ENCODE measurements at regions not wholly inside any gene's neighbourhood (a gene's known extent, or its start where the extent isn't known, plus 50 kb on each side); places are given as distances from the start of the nearest gene placed in this dataset.

- no peak for TF ChIP-seq EZH2 (IDR thresholded peaks at IDR 0.05; ENCODE audit: low read length, unreplicated experiment)
- TF ChIP-seq CTCF (conservative IDR thresholded peaks at IDR 0.05; ENCODE audit: low read depth, low read length), result no peak
- TF ChIP-seq EZH2phosphoT487 (IDR thresholded peaks at IDR 0.05; ENCODE audit: borderline replicate concordance, low read length), result no peak
- Histone ChIP-seq H3K4me2 (ENCODE audit: low read length) (no peak overlapping the region), H3F3A (ENCODE audit: low read length, unreplicated experiment) (no peaks in the 10 kb centered on the region), H2AFZ (ENCODE audit: low read length) (no peak overlapping the region), H3K9me2 (replicated peaks; ENCODE audit: low read length) (no peaks in the 10 kb centered on the region), H4K20me1 (ENCODE audit: low read length) (no peaks in the 10 kb centered on the region), H3K4me1 (ENCODE audit: insufficient read depth, low read length) (no peaks in the 10 kb centered on the region), H3K4me3 (ENCODE audit: low read length) (no peak overlapping the region), H3K27ac (ENCODE audit: low read length) (no peak overlapping the region), H3K9ac (ENCODE audit: low read length) (no peak overlapping the region), H3K27me3 (ENCODE audit: low read length) (no peaks in the 10 kb centered on the region), H3K36me3 (ENCODE audit: low read depth, low read length) (no peaks in the 10 kb centered on the region), H3K79me2 (ENCODE audit: low read length) (no peaks in the 10 kb centered on the region), H3K9me3 (ENCODE audit: low read length) (no peaks in the 10 kb centered on the region)
- ChIA-PET CTCF (no interaction called here), POLR2A (ENCODE audit: unreplicated experiment) (no interaction called here)
- ATAC-seq (no peak), DNase-seq (no peak)
- BruUV-seq (replicated peaks), result no TSS peak
- intact Hi-C loops (cut with micrococcal nuclease), result no loop called here
Observed at GRCh38 chr9:103210607-103211006, 215.5 kb downstream of the CYLC2 start.

DNA sequence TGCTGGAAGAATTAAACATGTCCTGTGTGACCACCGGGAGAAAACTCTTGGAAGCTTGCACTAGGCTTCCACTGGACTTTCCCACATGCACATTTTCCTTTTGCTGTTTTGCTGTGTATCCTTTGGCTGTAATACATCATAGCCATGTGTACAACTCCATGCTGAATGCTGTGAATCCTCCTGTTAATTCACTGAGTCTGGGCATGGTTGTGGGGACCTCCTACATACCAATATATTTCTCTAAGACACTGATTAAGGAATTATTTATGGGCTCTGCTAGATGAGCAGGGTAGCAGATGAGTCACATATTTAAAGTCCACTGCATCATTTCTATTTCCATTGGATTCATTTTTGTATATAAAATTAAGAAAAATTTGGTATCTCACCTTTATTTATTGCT is 220.1 kb downstream of the CYLC2 start:
- intact Hi-C loops (cut with micrococcal nuclease), result no loop called here
- H3F3A ChIP-seq (ENCODE audit: low read length, unreplicated experiment), result no peaks in the 10 kb centered on the region
- no peaks in the 10 kb centered on the region for H3K79me2 ChIP-seq (ENCODE audit: low read length)
- TF ChIP-seq EZH2phosphoT487 (IDR thresholded peaks at IDR 0.05; ENCODE audit: borderline replicate concordance, low read length) (no peak), CTCF (conservative IDR thresholded peaks at IDR 0.05; ENCODE audit: low read depth, low read length) (no peak), EZH2 (IDR thresholded peaks at IDR 0.05; ENCODE audit: low read length, unreplicated experiment) (no peak)
- H3K36me3 ChIP-seq (ENCODE audit: low read depth, low read length), result no peaks in the 10 kb centered on the region
- H3K9me2 ChIP-seq (replicated peaks; ENCODE audit: low read length), result no peaks in the 10 kb centered on the region
- no peak overlapping the region for H3K27ac ChIP-seq (ENCODE audit: low read length)
- BruUV-seq (replicated peaks), result no TSS peak
- no peak overlapping the region for H3K9ac ChIP-seq (ENCODE audit: low read length)
- no peak overlapping the region for H3K4me2 ChIP-seq (ENCODE audit: low read length)
- no peaks in the 10 kb centered on the region for H4K20me1 ChIP-seq (ENCODE audit: low read length)
- no peak overlapping the region for H2AFZ ChIP-seq (ENCODE audit: low read length)
- ATAC-seq (no peak), DNase-seq (no peak)
- no peaks in the 10 kb centered on the region for H3K27me3 ChIP-seq (ENCODE audit: low read length)
- POLR2A ChIA-PET (ENCODE audit: unreplicated experiment), result no interaction called here
- H3K4me3 ChIP-seq (ENCODE audit: low read length), result no peak overlapping the region
- CTCF ChIA-PET, result no interaction called here
- H3K4me1 ChIP-seq (ENCODE audit: insufficient read depth, low read length), result no peaks in the 10 kb centered on the region
- H3K9me3 ChIP-seq (ENCODE audit: low read length), result no peaks in the 10 kb centered on the region

GRCh38 chr9:103225702-103226646 is 230.8 kb downstream of the CYLC2 start:
- BruUV-seq (replicated peaks), result no TSS peak
- Histone ChIP-seq H3K9me2 (replicated peaks; ENCODE audit: low read length) (no peaks in the 10 kb centered on the region), H3F3A (ENCODE audit: low read length, unreplicated experiment) (no peaks in the 10 kb centered on the region), H4K20me1 (ENCODE audit: low read length) (no peaks in the 10 kb centered on the region), H3K9me3 (ENCODE audit: low read length) (no peaks in the 10 kb centered on the region), H3K9ac (ENCODE audit: low read length) (no peak overlapping the region), H3K27ac (ENCODE audit: low read length) (no peak overlapping the region), H3K36me3 (ENCODE audit: low read depth, low read length) (no peaks in the 10 kb centered on the region), H3K4me3 (ENCODE audit: low read length) (no peak overlapping the region), H3K27me3 (ENCODE audit: low read length) (no peaks in the 10 kb centered on the region), H3K4me2 (ENCODE audit: low read length) (no peak overlapping the region), H3K79me2 (ENCODE audit: low read length) (no peaks in the 10 kb centered on the region), H2AFZ (ENCODE audit: low read length) (no peak overlapping the region), H3K4me1 (ENCODE audit: insufficient read depth, low read length) (no peaks in the 10 kb centered on the region)
- POLR2A ChIA-PET (ENCODE audit: unreplicated experiment), result no interaction called here
- CTCF ChIA-PET, result no interaction called here
- ATAC-seq (no peak), DNase-seq (no peak)
- intact Hi-C loops (cut with micrococcal nuclease), result no loop called here
- TF ChIP-seq EZH2 (IDR thresholded peaks at IDR 0.05; ENCODE audit: low read length, unreplicated experiment) (no peak), CTCF (conservative IDR thresholded peaks at IDR 0.05; ENCODE audit: low read depth, low read length) (no peak)
